Panc1 (cell line): ENCODE measurements at regions not wholly inside any gene's neighbourhood (a gene's known extent, or its start where the extent isn't known, plus 50 kb on each side); places are given as distances from the start of the nearest gene placed in this dataset.

Source experiments
- ATAC-seq: fragments of 200-7000 bp; cut with Tn5 transposase; 2 replicates; pipeline ENCODE4 v1.9.1; 2020; ENCODE audit warnings: mild to moderate bottlenecking, moderate library complexity
- BruUV-seq: library from RNA; stranded (reverse); fragments of 400-500 nt; replicated peaks from 2 replicates; lab custom pipeline; 2021; lab: Mats Ljungman, UMichigan
- CTCF ChIA-PET: fragments of 300-600 bp; sonication (Branson Sonifier 250); formaldehyde crosslinking; loops from one replicate; lab custom pipeline; 2022; ENCODE audit warnings: antibody characterized with exemption; lab: Charles Lee
- POLR2A ChIA-PET: fragments of 300-600 bp; sonication (Branson Sonifier 250); formaldehyde crosslinking; loops from one replicate; lab custom pipeline; 2022; ENCODE audit warnings: antibody characterized with exemption; lab: Charles Lee
- DNase-seq: peaks from one replicate; pipeline ENCODE4 v3.0.0-alpha.2; 2010; ENCODE audit warnings: low read depth, low spot score
- H3K27ac ChIP-seq: 2 replicates; pipeline ENCODE4 v1.5.1; 2011; ENCODE audit warnings: mild to moderate bottlenecking, low read length, inconsistent platforms
- H3K27me3 ChIP-seq: fragments of 200-500 bp; sonication (Bioruptor generic); 2 replicates; pipeline ENCODE4 v1.6.0; 2014; ENCODE audit warnings: low read length, inconsistent platforms; ENCODE audit not compliant: control insufficient read depth, insufficient read depth
- H3K36me3 ChIP-seq: fragments of 200-500 bp; sonication (Bioruptor generic); 2 replicates; pipeline ENCODE4 v1.5.1; 2014; ENCODE audit warnings: inconsistent platforms, mild to moderate bottlenecking, low read length, moderate library complexity; ENCODE audit not compliant: control insufficient read depth, insufficient read depth
- H3K4me1 ChIP-seq: 2 replicates; pipeline ENCODE4 v1.5.1; 2011; ENCODE audit warnings: inconsistent platforms, mild to moderate bottlenecking, low read length, moderate library complexity; ENCODE audit not compliant: control insufficient read depth, insufficient read depth
- H3K4me3 ChIP-seq, 2 experiments: 2 replicates each; pipeline ENCODE4 v1.5.1; 2011 to 2012; ENCODE audit warnings: low read depth in 2 of 2, low read length in 2 of 2, mild to moderate bottlenecking in 2 of 2, inconsistent platforms in 1 of 2, moderate library complexity in 1 of 2
- H3K9me3 ChIP-seq: fragments of 200-500 bp; sonication (Bioruptor generic); 2 replicates; pipeline ENCODE4 v1.5.1; 2014; ENCODE audit warnings: low read depth, mild to moderate bottlenecking, inconsistent platforms, low read length, moderate library complexity; ENCODE audit not compliant: control insufficient read depth, insufficient read depth
- POLR2AphosphoS5 ChIP-seq: IDR thresholded peaks from 2 replicates; pipeline ENCODE4 v1.6.1; 2012; ENCODE audit warnings: mild to moderate bottlenecking, low read depth, low read length, moderate library complexity
- SIN3A ChIP-seq: IDR thresholded peaks from 2 replicates; pipeline ENCODE4 v1.6.1; 2012; ENCODE audit warnings: low read depth, mild to moderate bottlenecking, low read length, moderate library complexity, borderline replicate concordance; ENCODE audit not compliant: insufficient read depth
- TCF7L2 ChIP-seq: IDR thresholded peaks from 2 replicates; pipeline ENCODE4 v1.6.1; 2011; ENCODE audit warnings: mild to moderate bottlenecking, low read depth, low read length, inconsistent platforms
- in situ Hi-C: cut with HindIII; loops from 2 replicates; pipeline ENCODE4 v1.10.0; 2016; ENCODE audit warnings: low sequenced_read_pairs, low pct_unique_long_range_greater_than_20kb
- intact Hi-C: fragments of 100-400 bp; cut with micrococcal nuclease; formaldehyde crosslinking; loops from one replicate; pipeline ENCODE4 v1.10.0; 2022; ENCODE audit not compliant: unreplicated experiment
- TF ChIP-seq, protein P1 (sequence below): fragments of 450-650 bp; IDR thresholded peaks from 2 replicates; pipeline ENCODE4 v1.5.1; 2017; ENCODE audit warnings: mild to moderate bottlenecking
- TF ChIP-seq, protein P2 (sequence below), 2 experiments: IDR thresholded peaks; 2 replicates each; pipeline ENCODE4 v1.6.1; 2011 to 2012; ENCODE audit warnings: low read depth in 2 of 2, control low read depth in 1 of 2, low read length in 1 of 2, mild to moderate bottlenecking in 1 of 2, moderate library complexity in 1 of 2; ENCODE audit not compliant: insufficient read depth in 1 of 2

DNA sequence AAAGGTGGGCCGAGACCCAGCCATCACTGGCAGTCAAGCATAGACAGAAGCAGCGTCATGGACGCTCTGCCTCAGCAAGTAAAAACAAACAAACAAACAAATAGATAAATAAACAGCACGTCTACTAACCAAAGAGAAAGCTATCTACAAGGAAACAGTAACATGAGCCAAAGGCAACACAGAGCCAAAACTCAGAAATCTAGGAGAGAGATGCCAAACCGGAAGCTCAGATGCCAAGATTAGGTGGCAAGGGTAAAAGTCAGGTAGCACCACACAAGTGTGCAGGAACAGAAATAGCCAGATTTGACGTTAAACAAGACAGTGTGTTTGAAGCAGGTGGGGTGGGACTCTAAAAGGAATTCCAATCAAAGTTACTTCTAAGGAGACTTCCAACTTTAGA lies 448.3 kb upstream of the NFIA start:
- no peak for ATAC-seq
- TF ChIP-seq, protein P1, sequence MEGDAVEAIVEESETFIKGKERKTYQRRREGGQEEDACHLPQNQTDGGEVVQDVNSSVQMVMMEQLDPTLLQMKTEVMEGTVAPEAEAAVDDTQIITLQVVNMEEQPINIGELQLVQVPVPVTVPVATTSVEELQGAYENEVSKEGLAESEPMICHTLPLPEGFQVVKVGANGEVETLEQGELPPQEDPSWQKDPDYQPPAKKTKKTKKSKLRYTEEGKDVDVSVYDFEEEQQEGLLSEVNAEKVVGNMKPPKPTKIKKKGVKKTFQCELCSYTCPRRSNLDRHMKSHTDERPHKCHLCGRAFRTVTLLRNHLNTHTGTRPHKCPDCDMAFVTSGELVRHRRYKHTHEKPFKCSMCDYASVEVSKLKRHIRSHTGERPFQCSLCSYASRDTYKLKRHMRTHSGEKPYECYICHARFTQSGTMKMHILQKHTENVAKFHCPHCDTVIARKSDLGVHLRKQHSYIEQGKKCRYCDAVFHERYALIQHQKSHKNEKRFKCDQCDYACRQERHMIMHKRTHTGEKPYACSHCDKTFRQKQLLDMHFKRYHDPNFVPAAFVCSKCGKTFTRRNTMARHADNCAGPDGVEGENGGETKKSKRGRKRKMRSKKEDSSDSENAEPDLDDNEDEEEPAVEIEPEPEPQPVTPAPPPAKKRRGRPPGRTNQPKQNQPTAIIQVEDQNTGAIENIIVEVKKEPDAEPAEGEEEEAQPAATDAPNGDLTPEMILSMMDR: no peak
- TF ChIP-seq, protein P2, sequence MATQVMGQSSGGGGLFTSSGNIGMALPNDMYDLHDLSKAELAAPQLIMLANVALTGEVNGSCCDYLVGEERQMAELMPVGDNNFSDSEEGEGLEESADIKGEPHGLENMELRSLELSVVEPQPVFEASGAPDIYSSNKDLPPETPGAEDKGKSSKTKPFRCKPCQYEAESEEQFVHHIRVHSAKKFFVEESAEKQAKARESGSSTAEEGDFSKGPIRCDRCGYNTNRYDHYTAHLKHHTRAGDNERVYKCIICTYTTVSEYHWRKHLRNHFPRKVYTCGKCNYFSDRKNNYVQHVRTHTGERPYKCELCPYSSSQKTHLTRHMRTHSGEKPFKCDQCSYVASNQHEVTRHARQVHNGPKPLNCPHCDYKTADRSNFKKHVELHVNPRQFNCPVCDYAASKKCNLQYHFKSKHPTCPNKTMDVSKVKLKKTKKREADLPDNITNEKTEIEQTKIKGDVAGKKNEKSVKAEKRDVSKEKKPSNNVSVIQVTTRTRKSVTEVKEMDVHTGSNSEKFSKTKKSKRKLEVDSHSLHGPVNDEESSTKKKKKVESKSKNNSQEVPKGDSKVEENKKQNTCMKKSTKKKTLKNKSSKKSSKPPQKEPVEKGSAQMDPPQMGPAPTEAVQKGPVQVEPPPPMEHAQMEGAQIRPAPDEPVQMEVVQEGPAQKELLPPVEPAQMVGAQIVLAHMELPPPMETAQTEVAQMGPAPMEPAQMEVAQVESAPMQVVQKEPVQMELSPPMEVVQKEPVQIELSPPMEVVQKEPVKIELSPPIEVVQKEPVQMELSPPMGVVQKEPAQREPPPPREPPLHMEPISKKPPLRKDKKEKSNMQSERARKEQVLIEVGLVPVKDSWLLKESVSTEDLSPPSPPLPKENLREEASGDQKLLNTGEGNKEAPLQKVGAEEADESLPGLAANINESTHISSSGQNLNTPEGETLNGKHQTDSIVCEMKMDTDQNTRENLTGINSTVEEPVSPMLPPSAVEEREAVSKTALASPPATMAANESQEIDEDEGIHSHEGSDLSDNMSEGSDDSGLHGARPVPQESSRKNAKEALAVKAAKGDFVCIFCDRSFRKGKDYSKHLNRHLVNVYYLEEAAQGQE (IDR thresholded peaks at IDR 0.05; ENCODE audit: insufficient read depth in 1 of 2, low read depth in 2 of 2, low read length in 1 of 2): no peak
- TF ChIP-seq SIN3A (no peak), TCF7L2 (no peak), POLR2AphosphoS5 (no peak)
- H3K27me3 ChIP-seq: no peaks in the 10 kb centered on the region
- in situ Hi-C loops (no loop called here), intact Hi-C loops (no loop called here)
- no peaks in the 10 kb centered on the region for H3K9me3 ChIP-seq
- H3K36me3 ChIP-seq: no peaks in the 10 kb centered on the region
- no peak overlapping the region for H3K27ac ChIP-seq
- no peak overlapping the region for H3K4me3 ChIP-seq
- no TSS peak for BruUV-seq
- no peaks in the 10 kb centered on the region for H3K4me1 ChIP-seq
- ChIA-PET POLR2A (no interaction called here), CTCF (no interaction called here)
- no peak for DNase-seq

DNA sequence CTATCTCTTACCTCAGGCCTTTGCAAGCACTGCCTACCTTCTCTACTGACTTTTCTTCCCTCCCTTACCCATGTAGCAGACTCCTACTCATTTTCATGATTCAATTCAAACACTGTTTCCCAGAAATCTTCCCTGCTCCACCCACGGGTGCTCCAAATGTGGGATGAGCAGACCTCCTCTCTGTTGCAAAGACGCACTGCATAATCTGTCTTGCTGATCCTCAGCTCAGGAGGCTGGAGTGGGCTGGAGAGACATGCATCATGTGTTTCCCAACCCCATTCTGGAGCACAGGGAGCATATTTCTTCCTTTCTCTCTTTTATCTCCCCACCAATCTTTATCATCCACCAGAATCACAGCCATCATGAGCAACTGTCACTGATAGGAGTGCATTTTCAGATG lies 459.9 kb upstream of the NFIA start:
- Histone ChIP-seq H3K9me3 (no peaks in the 10 kb centered on the region), H3K27me3 (no peaks in the 10 kb centered on the region; the same call in 1 of the 2 replicates), H3K27ac (no peak overlapping the region), H3K4me3 (no peak overlapping the region), H3K36me3 (no peaks in the 10 kb centered on the region), H3K4me1 (no peaks in the 10 kb centered on the region)
- no peak for TF ChIP-seq POLR2AphosphoS5
- TF ChIP-seq, protein P1: no peak
- no peak for TF ChIP-seq TCF7L2
- no peak for TF ChIP-seq SIN3A
- TF ChIP-seq, protein P2 (IDR thresholded peaks at IDR 0.05; ENCODE audit: insufficient read depth in 1 of 2, low read depth in 2 of 2, low read length in 1 of 2): no peak
- BruUV-seq: no TSS peak
- intact Hi-C loops (no loop called here), in situ Hi-C loops (no loop called here)
- ATAC-seq (no peak), DNase-seq (no peak)
- ChIA-PET POLR2A (no interaction called here), CTCF (no interaction called here)
